Activated CD8-positive, alpha-beta T cell treated with anti-CD3 and anti-CD28 coated beads for 36 hours (primary cell): ENCODE measurements at regions not wholly inside any gene's neighbourhood (a gene's known extent, or its start where the extent isn't known, plus 50 kb on each side); places are given as distances from the start of the nearest gene placed in this dataset.
"Not testable (repeated sequence)": the region's sequence is repeated elsewhere in the genome, so short reads cannot be mapped to it uniquely, and the experiment has no call there.

Experiments
- ATAC-seq: fragments of 200-7000 bp; cut with Tn5 transposase; one replicate; pipeline ENCODE4 v1.10.0; 2021; ENCODE audit warnings: mild to moderate bottlenecking, moderate library complexity
- CTCF ChIA-PET: fragments of 350-600 bp; sonication (Branson Sonifier 250); formaldehyde crosslinking; loops from one replicate; lab custom pipeline; 2021; ENCODE audit warnings: antibody characterized with exemption; lab: Charles Lee
- POLR2A ChIA-PET: fragments of 350-600 bp; sonication (Branson Sonifier 250); formaldehyde crosslinking; loops from one replicate; lab custom pipeline; 2021; ENCODE audit warnings: antibody characterized with exemption; lab: Charles Lee
- DNase-seq: peaks from one replicate; pipeline ENCODE4 v3.0.0-alpha.2; 2020
- H3K27ac Mint-ChIP-seq: one replicate; pipeline ENCODE4 v1.8.0; 2021; ENCODE audit warnings: mild to moderate bottlenecking, mixed read lengths
- H3K27me3 Mint-ChIP-seq: one replicate; pipeline ENCODE4 v1.8.0; 2021; ENCODE audit warnings: mixed read lengths
- H3K36me3 Mint-ChIP-seq: one replicate; pipeline ENCODE4 v1.8.0; 2021; ENCODE audit warnings: low read depth, mixed read lengths
- H3K4me1 Mint-ChIP-seq: one replicate; pipeline ENCODE4 v1.8.0; 2021; ENCODE audit warnings: low read depth, mixed read lengths
- H3K4me3 Mint-ChIP-seq: one replicate; pipeline ENCODE4 v1.8.0; 2021; ENCODE audit warnings: mild to moderate bottlenecking, moderate library complexity, mixed read lengths
- H3K9me3 Mint-ChIP-seq: one replicate; pipeline ENCODE4 v1.8.0; 2021; ENCODE audit warnings: mixed read lengths
- intact Hi-C: fragments of 100-400 bp; cut with micrococcal nuclease; formaldehyde crosslinking; loops from one replicate; pipeline ENCODE4 v1.10.0; 2022
- TF ChIP-seq, protein P1 (sequence below): fragments of 200-600 bp; IDR thresholded peaks from one replicate; pipeline ENCODE4 v1.8.0; 2022; ENCODE audit warnings: antibody characterized with exemption, mild to moderate bottlenecking

DNA sequence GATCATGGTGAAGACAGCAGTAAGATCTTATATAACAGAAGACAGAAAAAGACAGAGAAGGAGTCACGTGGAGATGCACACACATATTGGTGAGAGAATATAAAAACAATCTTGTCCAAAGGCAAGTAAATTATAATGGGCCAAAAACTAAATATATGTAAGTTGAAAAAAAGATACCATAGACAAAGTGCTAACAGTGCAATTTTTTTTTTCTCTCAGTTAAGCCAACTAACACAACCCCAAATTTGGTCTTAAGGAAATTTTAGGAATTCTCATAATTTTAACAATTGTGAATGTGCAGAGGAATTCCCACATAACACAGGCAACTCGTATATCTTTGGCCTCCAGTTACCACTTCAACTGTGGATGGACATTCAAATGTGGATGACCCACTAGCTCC is 432.2 kb downstream of the SOX2 start:
- Mint-ChIP-seq H3K27ac (no peak overlapping the region), H3K9me3 (no peaks in the 10 kb centered on the region), H3K4me3 (no peak overlapping the region), H3K4me1 (no peaks in the 10 kb centered on the region), H3K27me3 (no peaks in the 10 kb centered on the region), H3K36me3 (no peaks in the 10 kb centered on the region)
- TF ChIP-seq, protein P1, sequence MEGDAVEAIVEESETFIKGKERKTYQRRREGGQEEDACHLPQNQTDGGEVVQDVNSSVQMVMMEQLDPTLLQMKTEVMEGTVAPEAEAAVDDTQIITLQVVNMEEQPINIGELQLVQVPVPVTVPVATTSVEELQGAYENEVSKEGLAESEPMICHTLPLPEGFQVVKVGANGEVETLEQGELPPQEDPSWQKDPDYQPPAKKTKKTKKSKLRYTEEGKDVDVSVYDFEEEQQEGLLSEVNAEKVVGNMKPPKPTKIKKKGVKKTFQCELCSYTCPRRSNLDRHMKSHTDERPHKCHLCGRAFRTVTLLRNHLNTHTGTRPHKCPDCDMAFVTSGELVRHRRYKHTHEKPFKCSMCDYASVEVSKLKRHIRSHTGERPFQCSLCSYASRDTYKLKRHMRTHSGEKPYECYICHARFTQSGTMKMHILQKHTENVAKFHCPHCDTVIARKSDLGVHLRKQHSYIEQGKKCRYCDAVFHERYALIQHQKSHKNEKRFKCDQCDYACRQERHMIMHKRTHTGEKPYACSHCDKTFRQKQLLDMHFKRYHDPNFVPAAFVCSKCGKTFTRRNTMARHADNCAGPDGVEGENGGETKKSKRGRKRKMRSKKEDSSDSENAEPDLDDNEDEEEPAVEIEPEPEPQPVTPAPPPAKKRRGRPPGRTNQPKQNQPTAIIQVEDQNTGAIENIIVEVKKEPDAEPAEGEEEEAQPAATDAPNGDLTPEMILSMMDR: no peak
- intact Hi-C loops: no loop called here
- CTCF ChIA-PET: no interaction called here
- ATAC-seq (no peak), DNase-seq (no peak)
- POLR2A ChIA-PET: no interaction called here

DNA sequence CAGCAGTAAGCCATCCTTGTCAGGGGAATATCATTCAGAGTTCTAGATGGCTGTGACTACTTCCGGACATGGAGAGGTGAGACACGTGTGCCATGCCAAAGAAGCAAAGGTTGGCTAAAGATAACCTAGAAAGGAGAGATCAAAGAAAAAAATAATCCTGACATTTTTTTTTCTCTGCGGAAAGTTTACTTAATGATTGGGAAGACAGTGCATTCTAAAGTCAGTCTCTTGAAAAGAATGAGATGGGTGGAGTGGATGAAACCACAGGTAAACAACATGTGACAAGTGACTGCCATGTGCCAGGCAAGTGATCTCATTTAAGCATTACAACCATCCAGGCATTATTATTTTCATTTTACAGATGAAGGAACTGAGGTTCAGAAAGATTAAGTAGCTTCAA is 436.6 kb downstream of the SOX2 start:
- Mint-ChIP-seq H3K27ac (no peak overlapping the region), H3K4me1 (no peaks in the 10 kb centered on the region), H3K27me3 (no peaks in the 10 kb centered on the region), H3K36me3 (no peaks in the 10 kb centered on the region), H3K4me3 (no peak overlapping the region), H3K9me3 (peaks cover 7% of the 10 kb centered on the region)
- ATAC-seq: no peak
- DNase-seq: no peak
- POLR2A ChIA-PET: no interaction called here
- TF ChIP-seq, protein P1: no peak
- CTCF ChIA-PET: no interaction called here
- intact Hi-C loops: no loop called here

DNA sequence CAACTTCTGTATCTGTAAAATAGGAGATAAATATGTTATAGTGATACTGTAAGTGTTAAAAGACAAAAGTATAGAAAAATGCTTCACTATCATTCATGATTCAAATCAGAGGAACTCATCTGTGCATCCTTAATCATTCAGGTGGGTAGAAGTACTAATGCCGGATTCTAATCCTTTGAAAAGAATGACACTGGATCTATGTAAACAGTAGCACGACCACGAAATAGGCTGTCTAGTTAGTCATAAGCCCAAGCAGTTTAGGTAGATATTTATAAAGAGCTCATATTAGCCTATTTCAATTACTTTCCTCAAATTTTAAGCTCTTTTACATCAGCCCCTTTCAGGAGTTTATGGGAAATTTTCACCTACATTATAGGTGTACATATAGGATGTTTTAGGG is 437.9 kb downstream of the SOX2 start:
- TF ChIP-seq, protein P1: no peak
- peaks cover 7% of the 10 kb centered on the region for H3K9me3 Mint-ChIP-seq

DNA sequence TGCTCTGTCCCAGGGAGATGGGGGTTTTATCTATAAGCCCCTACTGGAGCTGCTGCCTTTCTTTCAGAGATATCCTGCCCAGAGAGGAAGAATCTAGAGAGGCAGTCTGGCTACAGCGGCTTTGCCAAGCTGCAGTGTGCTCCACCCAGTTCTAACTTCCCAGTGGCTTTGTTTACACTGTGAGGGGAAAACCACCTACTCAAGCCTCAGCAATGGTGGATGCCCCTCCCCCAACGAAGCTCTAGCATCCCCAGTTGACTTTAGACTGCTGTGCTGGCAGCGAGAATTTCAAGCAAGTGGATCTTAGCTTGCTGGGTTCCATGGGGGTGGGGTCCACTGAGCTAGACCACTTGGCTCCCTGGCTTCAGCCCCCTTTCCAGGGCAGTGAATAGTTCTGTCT is 444.6 kb downstream of the SOX2 start:
- POLR2A ChIA-PET: interaction anchor here (0.6 kb wide), 1 partner anchor 19 kb away, joined by 5 read pairs; no protein-coding TSS in a partner anchor
- H3K36me3 Mint-ChIP-seq, H3K9me3 Mint-ChIP-seq, H3K4me1 Mint-ChIP-seq, ATAC-seq, H3K27ac Mint-ChIP-seq, CTCF ChIA-PET, intact Hi-C loops, H3K4me3 Mint-ChIP-seq, H3K27me3 Mint-ChIP-seq, DNase-seq: not testable (repeated sequence)

More for the DNA sequence above, 437.9 kb downstream of the SOX2 start:
- Mint-ChIP-seq H3K4me1 (no peaks in the 10 kb centered on the region), H3K4me3 (no peak overlapping the region), H3K27ac (no peak overlapping the region), H3K36me3 (no peaks in the 10 kb centered on the region), H3K27me3 (no peaks in the 10 kb centered on the region)
- DNase-seq (no peak), ATAC-seq (no peak)
- intact Hi-C loops: no loop called here
- CTCF ChIA-PET: no interaction called here
- POLR2A ChIA-PET: no interaction called here

DNA sequence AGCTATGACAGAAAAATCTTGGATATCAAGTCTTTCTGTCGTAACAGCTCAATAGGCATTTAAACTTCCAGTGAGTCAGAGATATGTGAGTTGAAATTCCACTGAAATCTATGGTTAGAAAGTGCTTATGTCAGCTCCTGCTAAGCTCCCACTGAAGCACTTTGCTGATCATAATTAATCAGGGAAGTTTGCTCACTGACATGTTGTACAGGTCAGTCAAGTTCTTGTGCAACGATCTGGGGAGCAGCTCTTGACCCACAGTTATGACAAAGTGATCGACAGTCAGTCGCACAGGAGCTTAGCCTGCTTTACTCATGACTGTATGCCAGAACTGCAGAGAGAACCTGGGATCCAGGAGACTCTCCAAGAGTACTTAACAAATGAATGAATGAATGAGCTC is 453.5 kb downstream of the SOX2 start:
- H3K27me3 Mint-ChIP-seq: no peaks in the 10 kb centered on the region
- ATAC-seq (no peak), DNase-seq (no peak)
- CTCF ChIA-PET: no interaction called here
- intact Hi-C loops: no loop called here
- H3K9me3 Mint-ChIP-seq: no peaks in the 10 kb centered on the region
- no peaks in the 10 kb centered on the region for H3K36me3 Mint-ChIP-seq
- H3K27ac Mint-ChIP-seq: no peak overlapping the region
- no peaks in the 10 kb centered on the region for H3K4me1 Mint-ChIP-seq
- H3K4me3 Mint-ChIP-seq: no peak overlapping the region
- TF ChIP-seq, protein P1: no peak
- POLR2A ChIA-PET: no interaction called here

DNA sequence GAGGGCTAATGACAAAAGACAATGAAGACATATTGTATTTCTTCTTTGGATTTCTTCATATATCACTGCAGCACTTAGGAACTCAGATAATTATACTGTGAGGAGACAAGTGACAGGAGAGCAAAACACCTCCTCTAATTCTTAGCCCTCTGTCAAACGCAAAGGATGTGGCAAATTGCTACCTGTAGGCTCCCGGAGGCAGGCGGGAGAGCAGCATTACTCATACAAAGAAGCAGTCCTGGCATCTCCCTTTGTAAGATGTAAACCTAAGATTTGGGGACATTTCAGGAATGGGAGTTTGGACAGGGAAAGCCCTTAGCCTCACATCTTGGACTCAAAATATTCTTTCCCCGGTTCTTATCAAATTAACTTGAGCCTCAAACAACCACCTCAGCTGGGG is 460.8 kb downstream of the SOX2 start:
- intact Hi-C loops: no loop called here
- DNase-seq (no peak), ATAC-seq (no peak)
- H3K4me1 Mint-ChIP-seq: no peaks in the 10 kb centered on the region
- H3K9me3 Mint-ChIP-seq: no peaks in the 10 kb centered on the region
- ChIA-PET POLR2A (no interaction called here), CTCF (no interaction called here)
- H3K36me3 Mint-ChIP-seq: no peaks in the 10 kb centered on the region
- H3K27me3 Mint-ChIP-seq: no peaks in the 10 kb centered on the region
- TF ChIP-seq, protein P1: no peak
- no peak overlapping the region for H3K4me3 Mint-ChIP-seq
- no peak overlapping the region for H3K27ac Mint-ChIP-seq
